ENCODE measurements at regions not wholly inside any gene's neighbourhood (a gene's known extent, or its start where the extent isn't known, plus 50 kb on each side); places are given as distances from the start of the nearest gene placed in this dataset.

- TF ChIP-seq YY1 (IDR thresholded peaks at IDR 0.05; ENCODE audit: low read depth), result no peak
- TF ChIP-seq, protein P1, sequence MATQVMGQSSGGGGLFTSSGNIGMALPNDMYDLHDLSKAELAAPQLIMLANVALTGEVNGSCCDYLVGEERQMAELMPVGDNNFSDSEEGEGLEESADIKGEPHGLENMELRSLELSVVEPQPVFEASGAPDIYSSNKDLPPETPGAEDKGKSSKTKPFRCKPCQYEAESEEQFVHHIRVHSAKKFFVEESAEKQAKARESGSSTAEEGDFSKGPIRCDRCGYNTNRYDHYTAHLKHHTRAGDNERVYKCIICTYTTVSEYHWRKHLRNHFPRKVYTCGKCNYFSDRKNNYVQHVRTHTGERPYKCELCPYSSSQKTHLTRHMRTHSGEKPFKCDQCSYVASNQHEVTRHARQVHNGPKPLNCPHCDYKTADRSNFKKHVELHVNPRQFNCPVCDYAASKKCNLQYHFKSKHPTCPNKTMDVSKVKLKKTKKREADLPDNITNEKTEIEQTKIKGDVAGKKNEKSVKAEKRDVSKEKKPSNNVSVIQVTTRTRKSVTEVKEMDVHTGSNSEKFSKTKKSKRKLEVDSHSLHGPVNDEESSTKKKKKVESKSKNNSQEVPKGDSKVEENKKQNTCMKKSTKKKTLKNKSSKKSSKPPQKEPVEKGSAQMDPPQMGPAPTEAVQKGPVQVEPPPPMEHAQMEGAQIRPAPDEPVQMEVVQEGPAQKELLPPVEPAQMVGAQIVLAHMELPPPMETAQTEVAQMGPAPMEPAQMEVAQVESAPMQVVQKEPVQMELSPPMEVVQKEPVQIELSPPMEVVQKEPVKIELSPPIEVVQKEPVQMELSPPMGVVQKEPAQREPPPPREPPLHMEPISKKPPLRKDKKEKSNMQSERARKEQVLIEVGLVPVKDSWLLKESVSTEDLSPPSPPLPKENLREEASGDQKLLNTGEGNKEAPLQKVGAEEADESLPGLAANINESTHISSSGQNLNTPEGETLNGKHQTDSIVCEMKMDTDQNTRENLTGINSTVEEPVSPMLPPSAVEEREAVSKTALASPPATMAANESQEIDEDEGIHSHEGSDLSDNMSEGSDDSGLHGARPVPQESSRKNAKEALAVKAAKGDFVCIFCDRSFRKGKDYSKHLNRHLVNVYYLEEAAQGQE (IDR thresholded peaks at IDR 0.05; ENCODE audit: low read depth), result no peak
- no peak for TF ChIP-seq NFIC (IDR thresholded peaks at IDR 0.05)
- no peak for TF ChIP-seq ZBTB7A (IDR thresholded peaks at IDR 0.05; ENCODE audit: low read depth)
- TF ChIP-seq TEAD4 (IDR thresholded peaks at IDR 0.05), result no peak
- TF ChIP-seq EGR1 (IDR thresholded peaks at IDR 0.05), result no peak
- TF ChIP-seq, protein P2, sequence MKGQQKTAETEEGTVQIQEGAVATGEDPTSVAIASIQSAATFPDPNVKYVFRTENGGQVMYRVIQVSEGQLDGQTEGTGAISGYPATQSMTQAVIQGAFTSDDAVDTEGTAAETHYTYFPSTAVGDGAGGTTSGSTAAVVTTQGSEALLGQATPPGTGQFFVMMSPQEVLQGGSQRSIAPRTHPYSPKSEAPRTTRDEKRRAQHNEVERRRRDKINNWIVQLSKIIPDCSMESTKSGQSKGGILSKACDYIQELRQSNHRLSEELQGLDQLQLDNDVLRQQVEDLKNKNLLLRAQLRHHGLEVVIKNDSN (IDR thresholded peaks at IDR 0.05), result no peak
- no peak for TF ChIP-seq FOXM1 (IDR thresholded peaks at IDR 0.05; ENCODE audit: borderline replicate concordance, low read depth)
- no peak for TF ChIP-seq CREB1 (IDR thresholded peaks at IDR 0.05; ENCODE audit: low read depth)
- TF ChIP-seq, protein P3, sequence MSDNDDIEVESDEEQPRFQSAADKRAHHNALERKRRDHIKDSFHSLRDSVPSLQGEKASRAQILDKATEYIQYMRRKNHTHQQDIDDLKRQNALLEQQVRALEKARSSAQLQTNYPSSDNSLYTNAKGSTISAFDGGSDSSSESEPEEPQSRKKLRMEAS (IDR thresholded peaks at IDR 0.05), result no peak
- no peak for TF ChIP-seq CEBPB (IDR thresholded peaks at IDR 0.05)
- no peak for TF ChIP-seq RAD21 (IDR thresholded peaks at IDR 0.05; ENCODE audit: low read depth)
- TF ChIP-seq TAF1 (IDR thresholded peaks at IDR 0.05; ENCODE audit: low read depth), result no peak
- TF ChIP-seq EP300 (IDR thresholded peaks at IDR 0.05; ENCODE audit: borderline replicate concordance), result no peak
- TF ChIP-seq TCF12 (IDR thresholded peaks at IDR 0.05; ENCODE audit: low read depth), result no peak
Measured at GRCh38 chr9:82677086-82677485, 385.9 kb downstream of the RASEF start.

- TF ChIP-seq CEBPB (IDR thresholded peaks at IDR 0.05), result no peak
Measured at GRCh38 chr9:82679472-82679871, 383.5 kb downstream of the RASEF start.

- TF ChIP-seq CEBPB (IDR thresholded peaks at IDR 0.05) (no peak), YY1 (IDR thresholded peaks at IDR 0.05; ENCODE audit: low read depth) (no peak), EP300 (IDR thresholded peaks at IDR 0.05; ENCODE audit: borderline replicate concordance) (no peak), CREB1 (IDR thresholded peaks at IDR 0.05; ENCODE audit: low read depth) (no peak)
Measured at GRCh38 chr9:82680179-82680935, 382.6 kb downstream of the RASEF start.

GRCh38 chr9:82681809-82682208 is 381.1 kb downstream of the RASEF start:
- no peak for TF ChIP-seq EGR1 (IDR thresholded peaks at IDR 0.05)

GRCh38 chr9:82682431-82682830 is 380.5 kb downstream of the RASEF start:
- no peak for TF ChIP-seq FOXM1 (IDR thresholded peaks at IDR 0.05; ENCODE audit: borderline replicate concordance, low read depth)
- no peak for TF ChIP-seq EP300 (IDR thresholded peaks at IDR 0.05; ENCODE audit: borderline replicate concordance)

DNA sequence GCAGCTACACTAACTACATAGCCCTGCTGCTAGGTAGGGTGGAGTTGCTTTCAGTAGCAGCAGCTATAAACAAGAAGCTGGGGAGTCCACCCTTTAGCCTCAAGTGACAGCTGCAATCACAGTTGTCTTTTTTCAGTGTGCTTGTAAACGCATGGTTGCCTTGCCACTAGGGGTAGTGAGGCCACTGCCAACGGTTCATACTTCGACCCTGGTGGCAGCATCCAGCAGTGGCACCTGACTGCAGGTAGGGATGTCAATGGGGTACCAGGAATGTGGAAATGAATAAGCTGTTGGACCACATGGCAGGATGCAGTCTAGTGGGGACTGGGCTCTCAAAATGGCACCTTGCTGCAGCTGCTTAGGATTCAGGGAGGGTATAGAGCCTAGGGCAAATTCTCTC is 367.2 kb downstream of the RASEF start:
- TF ChIP-seq CREB1 (IDR thresholded peaks at IDR 0.05; ENCODE audit: low read depth) (no peak), YY1 (IDR thresholded peaks at IDR 0.05; ENCODE audit: low read depth) (no peak), TEAD4 (IDR thresholded peaks at IDR 0.05) (no peak), EGR1 (IDR thresholded peaks at IDR 0.05) (no peak), NFIC (IDR thresholded peaks at IDR 0.05) (no peak), TCF12 (IDR thresholded peaks at IDR 0.05; ENCODE audit: low read depth) (no peak), FOXM1 (IDR thresholded peaks at IDR 0.05; ENCODE audit: borderline replicate concordance, low read depth) (no peak), CEBPB (IDR thresholded peaks at IDR 0.05) (no peak), TAF1 (IDR thresholded peaks at IDR 0.05; ENCODE audit: low read depth) (no peak), ZBTB7A (IDR thresholded peaks at IDR 0.05; ENCODE audit: low read depth) (no peak), EP300 (IDR thresholded peaks at IDR 0.05; ENCODE audit: borderline replicate concordance) (no peak), RAD21 (IDR thresholded peaks at IDR 0.05; ENCODE audit: low read depth) (no peak)
- TF ChIP-seq, protein P3 (IDR thresholded peaks at IDR 0.05), result no peak
- TF ChIP-seq, protein P1 (IDR thresholded peaks at IDR 0.05; ENCODE audit: low read depth), result no peak
- TF ChIP-seq, protein P2 (IDR thresholded peaks at IDR 0.05), result no peak

DNA sequence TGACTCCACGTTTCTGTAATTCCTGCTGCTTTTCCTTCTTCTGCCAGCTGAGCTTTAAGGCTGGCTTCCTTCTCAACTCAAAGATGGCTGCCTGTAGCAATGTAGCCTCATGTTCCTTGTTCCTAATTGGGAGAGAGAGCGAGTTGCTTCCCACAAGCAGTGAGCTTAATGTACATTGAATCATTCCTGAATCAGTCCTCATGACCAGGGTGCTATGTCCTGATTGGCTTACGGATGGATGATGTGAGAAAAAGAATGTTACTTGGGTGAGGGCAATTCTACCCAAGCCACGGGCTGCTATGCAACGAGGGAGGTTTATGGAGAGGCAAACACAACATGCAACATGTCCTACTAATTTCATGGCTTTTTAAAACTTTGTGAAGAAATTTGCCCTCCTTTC is 356.2 kb downstream of the RASEF start:
- TF ChIP-seq, protein P1 (IDR thresholded peaks at IDR 0.05; ENCODE audit: low read depth), result no peak
- TF ChIP-seq, protein P2 (IDR thresholded peaks at IDR 0.05), result no peak

Measured in Ishikawa (cell line).